ENCODE measurements at regions not wholly inside any gene's neighbourhood (a gene's known extent, or its start where the extent isn't known, plus 50 kb on each side); places are given as distances from the start of the nearest gene placed in this dataset.
A peak's percentile ranks its signal among the peaks of the same experiment; 100 is the strongest.
"Not testable (repeated sequence)": the region's sequence is repeated elsewhere in the genome, so short reads cannot be mapped to it uniquely, and the experiment has no call there.

GRCh38 chr15:85267158-85267857, 113.1 kb upstream of the AKAP13 start:
- 25% methylated on average over 2 of the region's 24 CpGs for WGBS (ENCODE audit: low lambda C conversion rate)
- H3K4me1 ChIP-seq (ENCODE audit: insufficient read depth, low read length); H2AFZ ChIP-seq (ENCODE audit: low read length); FAIRE-seq; POLR2A ChIA-PET; H3K79me2 ChIP-seq (ENCODE audit: insufficient read depth, low read length); H4K20me1 ChIP-seq (ENCODE audit: insufficient read depth, low read length); H3K36me3 ChIP-seq (replicated peaks in 1 of 2; ENCODE audit: control insufficient read depth in 1 of 2, insufficient read depth in 2 of 2, low read length in 2 of 2); H3K4me3 ChIP-seq (replicated peaks in 1 of 3; ENCODE audit: insufficient read depth in 1 of 3, low read depth in 2 of 3, low read length in 3 of 3); H3K4me2 ChIP-seq (ENCODE audit: low read depth, low read length); CTCF ChIA-PET (ENCODE audit: low intra/inter-chr PET ratio, low total read pairs); DNase-seq (ENCODE audit: low spot score); H3K27ac ChIP-seq (ENCODE audit: extremely low read length, insufficient read depth, low read length); intact Hi-C loops (cut with micrococcal nuclease; ENCODE audit: unreplicated experiment); H3K27me3 ChIP-seq (ENCODE audit: control insufficient read depth in 1 of 2, insufficient read depth in 2 of 2, low read length in 2 of 2); in situ Hi-C loops (cut with HindIII; ENCODE audit: extremely low pct_ligation_motif_present, low pct_unique_long_range_greater_than_20kb); H3K9me3 ChIP-seq (ENCODE audit: low read length); H3K9ac ChIP-seq (ENCODE audit: insufficient read depth, low read depth, low read length); BruUV-seq (replicated peaks): not testable (repeated sequence)
- ATAC-seq = peak; percentile 9; the same call in 1 of the 3 replicates

GRCh38 chr15:85274315-85275050, 105.9 kb upstream of the AKAP13 start:
- WGBS (ENCODE audit: low lambda C conversion rate) = 35% methylated on average over 14 of the region's 14 CpGs
- no peaks in the 10 kb centered on the region for H3K9me3 ChIP-seq (ENCODE audit: low read length)
- no peak overlapping the region for H2AFZ ChIP-seq (ENCODE audit: low read length)
- intact Hi-C loops (cut with micrococcal nuclease; ENCODE audit: unreplicated experiment) (no loop called here), in situ Hi-C loops (cut with HindIII; ENCODE audit: extremely low pct_ligation_motif_present, low pct_unique_long_range_greater_than_20kb) (loop anchor here (25.0 kb wide), 2 partner anchors 438 to 563 kb away; no protein-coding TSS in a partner anchor)
- TF ChIP-seq ZSCAN21 (CRISPR knock-in tag; IDR thresholded peaks at IDR 0.05; ENCODE audit: borderline replicate concordance) (no peak), HOXA5 (CRISPR knock-in tag; IDR thresholded peaks at IDR 0.05) (no peak), FOXA1 (IDR thresholded peaks at IDR 0.05) (no peak), FOXA1 (CRISPR knock-in tag; IDR thresholded peaks at IDR 0.05) (no peak), FOSL2 (CRISPR knock-in tag; IDR thresholded peaks at IDR 0.05) (0 out of 2 replicates have a peak, but pooled peaks have one; percentile 6), IRF9 (CRISPR knock-in tag; IDR thresholded peaks at IDR 0.05; ENCODE audit: borderline replicate concordance) (no peak), ZBTB21 (CRISPR knock-in tag; IDR thresholded peaks at IDR 0.05) (no peak), KAT2B (IDR thresholded peaks at IDR 0.05; ENCODE audit: borderline replicate concordance, low read depth, low read length) (peak; percentile 78; the same call in 1 of the 2 replicates)
- no peak overlapping the region for H3K27ac ChIP-seq (ENCODE audit: extremely low read length, insufficient read depth, low read length)
- FAIRE-seq = no peak
- no peak for DNase-seq (ENCODE audit: low spot score)
- no peak overlapping the region for H3K9ac ChIP-seq (ENCODE audit: insufficient read depth, low read depth, low read length)
- no peaks in the 10 kb centered on the region for H3K4me1 ChIP-seq (ENCODE audit: insufficient read depth, low read length)
- H3K36me3 ChIP-seq (replicated peaks in 1 of 2; ENCODE audit: control insufficient read depth in 1 of 2, insufficient read depth in 2 of 2, low read length in 2 of 2) = no peaks in the 10 kb centered on the region
- ChIA-PET POLR2A (no interaction called here), CTCF (ENCODE audit: low intra/inter-chr PET ratio, low total read pairs) (no interaction called here)
- H3K79me2 ChIP-seq (ENCODE audit: insufficient read depth, low read length) = no peaks in the 10 kb centered on the region
- H4K20me1 ChIP-seq (ENCODE audit: insufficient read depth, low read length) = no peaks in the 10 kb centered on the region
- BruUV-seq (replicated peaks) = no TSS peak
- ATAC-seq = no peak
- no peaks in the 10 kb centered on the region; a peak in 1 of 5 replicates for H3K27me3 ChIP-seq (ENCODE audit: control insufficient read depth in 1 of 2, insufficient read depth in 2 of 2, low read length in 2 of 2)
- no peak overlapping the region for H3K4me2 ChIP-seq (ENCODE audit: low read depth, low read length)
- H3K4me3 ChIP-seq (replicated peaks in 1 of 3; ENCODE audit: insufficient read depth in 1 of 3, low read depth in 2 of 3, low read length in 3 of 3) = no peak overlapping the region
